Brain microvascular endothelial cell (primary cell): ENCODE measurements at regions not wholly inside any gene's neighbourhood (a gene's known extent, or its start where the extent isn't known, plus 50 kb on each side); places are given as distances from the start of the nearest gene placed in this dataset.

Source experiments
- DNase-seq: peaks from one replicate; pipeline ENCODE4 v3.0.0-alpha.2; 2020
- H3K27ac ChIP-seq: fragments of 250-450 bp; sonication (Bioruptor Pico); 2 replicates; pipeline ENCODE4 v1.5.1; 2020; ENCODE audit warnings: mild to moderate bottlenecking, moderate library complexity
- H3K27me3 ChIP-seq: fragments of 250-450 bp; sonication (Bioruptor Pico); replicated peaks from 2 replicates; pipeline ENCODE4 v1.5.1; 2020; ENCODE audit warnings: mild to moderate bottlenecking
- H3K36me3 ChIP-seq: fragments of 250-450 bp; sonication (Bioruptor Pico); replicated peaks from 2 replicates; pipeline ENCODE4 v1.5.1; 2020; ENCODE audit warnings: mild to moderate bottlenecking
- H3K4me3 ChIP-seq: 2 replicates; pipeline ENCODE4 v1.5.1; 2011; ENCODE audit warnings: low read depth, mild to moderate bottlenecking, control low read depth, low read length, moderate library complexity
- CTCF ChIP-seq: IDR thresholded peaks from 2 replicates; pipeline ENCODE4 v1.5.1; 2011; ENCODE audit warnings: low read depth, mild to moderate bottlenecking, moderate library complexity, low read length, control low read depth, inconsistent platforms; ENCODE audit errors: missing control alignments
- in situ Hi-C: cut with HindIII; loops from 2 replicates; pipeline ENCODE4 v1.10.0; 2017; ENCODE audit warnings: low sequenced_read_pairs, low pct_ligation_motif_present

- in situ Hi-C loops, result no loop called here
- no peak for TF ChIP-seq CTCF
- Histone ChIP-seq H3K27me3 (no peaks in the 10 kb centered on the region), H3K27ac (no peak overlapping the region), H3K36me3 (no peaks in the 10 kb centered on the region), H3K4me3 (no peak overlapping the region)
- DNase-seq, result no peak
Observed at GRCh38 chr22:44424867-44425693, 73.0 kb downstream of the RTL6 start.

DNA sequence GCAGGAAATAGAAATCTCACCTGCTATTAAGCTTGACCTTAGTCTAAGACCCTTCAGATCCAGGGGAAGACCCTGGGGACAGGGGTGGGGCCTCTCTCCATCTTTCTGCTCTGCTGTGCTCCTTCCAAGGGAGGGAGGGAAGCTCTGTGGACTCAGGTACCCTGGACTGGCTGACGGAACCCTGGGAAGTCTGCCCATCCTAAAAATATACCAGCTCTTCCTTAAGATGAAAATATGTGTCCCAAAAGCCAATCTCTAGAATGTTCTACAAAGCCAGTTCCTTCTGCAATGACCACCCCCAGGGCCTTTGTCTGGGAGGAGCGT, 73.7 kb downstream of the RTL6 start:
- H3K36me3 ChIP-seq, result no peaks in the 10 kb centered on the region
- in situ Hi-C loops, result no loop called here
- H3K27me3 ChIP-seq, result no peaks in the 10 kb centered on the region
- no peak for TF ChIP-seq CTCF
- H3K27ac ChIP-seq, result no peak overlapping the region
- no peak overlapping the region for H3K4me3 ChIP-seq
- no peak for DNase-seq

GRCh38 chr22:44423556-44424358, 74.3 kb downstream of the RTL6 start:
- DNase-seq, result no peak
- in situ Hi-C loops, result no loop called here
- Histone ChIP-seq H3K4me3 (no peak overlapping the region), H3K27me3 (no peaks in the 10 kb centered on the region), H3K36me3 (no peaks in the 10 kb centered on the region), H3K27ac (no peak overlapping the region)
- no peak for TF ChIP-seq CTCF

GRCh38 chr22:44422746-44423380, 75.2 kb downstream of the RTL6 start:
- in situ Hi-C loops, result no loop called here
- no peaks in the 10 kb centered on the region for H3K27me3 ChIP-seq
- no peak for DNase-seq

GRCh38 chr22:44419429-44419828, 78.6 kb downstream of the RTL6 start:
- no peak for TF ChIP-seq CTCF
- DNase-seq, result peak; percentile 15
- no peaks in the 10 kb centered on the region for H3K36me3 ChIP-seq
- H3K27me3 ChIP-seq, result no peaks in the 10 kb centered on the region
- H3K4me3 ChIP-seq, result no peak overlapping the region
- in situ Hi-C loops, result no loop called here
- H3K27ac ChIP-seq, result no peak overlapping the region

More at GRCh38 chr22:44422746-44423380, 75.2 kb downstream of the RTL6 start:
- Histone ChIP-seq H3K4me3 (no peak overlapping the region), H3K36me3 (no peaks in the 10 kb centered on the region), H3K27ac (no peak overlapping the region)
- TF ChIP-seq CTCF, result no peak
